HG02852 (cell line): ENCODE measurements at regions not wholly inside any gene's neighbourhood (a gene's known extent, or its start where the extent isn't known, plus 50 kb on each side); places are given as distances from the start of the nearest gene placed in this dataset.

Experiments
- ATAC-seq: cut with Tn5 transposase; IDR thresholded peaks from one replicate; pipeline ENCODE4 v1.9.1; 2021; ENCODE audit warnings: mild to moderate bottlenecking, moderate library complexity; ENCODE audit not compliant: unreplicated experiment

- no peak for ATAC-seq
These were observed 120.8 kb downstream of the CEBPB start for GRCh38 chr20:50311308-50312001.

- ATAC-seq: no peak
These were observed 121.5 kb downstream of the CEBPB start for GRCh38 chr20:50312002-50312681.

- no peak for ATAC-seq
These were observed 122.3 kb downstream of the CEBPB start for GRCh38 chr20:50312682-50313521.

- no peak for ATAC-seq
These were observed 122.8 kb downstream of the CEBPB start for GRCh38 chr20:50313522-50313820.

GRCh38 chr20:50313827-50314677 lies 123.4 kb downstream of the CEBPB start:
- ATAC-seq: no peak

- no peak for ATAC-seq
These were observed 124.2 kb downstream of the CEBPB start for GRCh38 chr20:50314678-50315335.

- ATAC-seq: no peak
These were observed 125.2 kb downstream of the CEBPB start for GRCh38 chr20:50315586-50316551.

GRCh38 chr20:50317116-50317515 lies 126.5 kb downstream of the CEBPB start:
- no peak for ATAC-seq

GRCh38 chr20:50317609-50318008 lies 127.0 kb downstream of the CEBPB start:
- ATAC-seq: no peak

GRCh38 chr20:50318710-50319109 lies 128.1 kb downstream of the CEBPB start:
- no peak for ATAC-seq

- ATAC-seq: no peak
These were observed 129.6 kb downstream of the CEBPB start for GRCh38 chr20:50320005-50320900.

- no peak for ATAC-seq
These were observed 130.5 kb downstream of the CEBPB start for GRCh38 chr20:50320901-50321796.

- no peak for ATAC-seq
These were observed 131.3 kb downstream of the CEBPB start for GRCh38 chr20:50321797-50322480.

GRCh38 chr20:50322703-50323131 lies 132.1 kb downstream of the CEBPB start:
- ATAC-seq: no peak

- no peak for ATAC-seq
These were observed 132.6 kb downstream of the CEBPB start for GRCh38 chr20:50323209-50323608.
